ENCODE measurements at regions not wholly inside any gene's neighbourhood (a gene's known extent, or its start where the extent isn't known, plus 50 kb on each side); places are given as distances from the start of the nearest gene placed in this dataset.
A peak's percentile ranks its signal among the peaks of the same experiment; 100 is the strongest.

DNA sequence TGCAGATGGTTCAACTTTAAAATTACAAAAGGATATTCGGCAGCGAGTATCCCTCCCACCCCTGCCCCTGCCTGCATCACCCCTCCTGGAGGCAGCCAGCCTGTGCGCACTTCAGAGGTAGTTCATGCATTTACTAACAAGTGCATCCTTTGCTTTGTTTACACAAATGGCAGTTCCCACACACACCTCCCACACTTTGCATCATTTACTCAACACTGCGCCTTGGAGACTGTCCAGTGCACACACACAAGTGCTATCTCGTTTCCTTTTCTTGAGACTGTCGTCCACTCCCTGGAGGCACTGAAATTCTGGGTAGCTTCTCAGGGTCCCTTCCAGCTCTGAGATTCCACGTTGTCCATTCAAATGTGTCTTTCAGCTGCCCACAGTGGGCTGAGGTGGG lies 53.1 kb upstream of the VSX1 start:
- DNase-seq (no peak), ATAC-seq (peak; percentile 71)
- intact Hi-C loops (cut with DNase I, micrococcal nuclease), result no loop called here

DNA sequence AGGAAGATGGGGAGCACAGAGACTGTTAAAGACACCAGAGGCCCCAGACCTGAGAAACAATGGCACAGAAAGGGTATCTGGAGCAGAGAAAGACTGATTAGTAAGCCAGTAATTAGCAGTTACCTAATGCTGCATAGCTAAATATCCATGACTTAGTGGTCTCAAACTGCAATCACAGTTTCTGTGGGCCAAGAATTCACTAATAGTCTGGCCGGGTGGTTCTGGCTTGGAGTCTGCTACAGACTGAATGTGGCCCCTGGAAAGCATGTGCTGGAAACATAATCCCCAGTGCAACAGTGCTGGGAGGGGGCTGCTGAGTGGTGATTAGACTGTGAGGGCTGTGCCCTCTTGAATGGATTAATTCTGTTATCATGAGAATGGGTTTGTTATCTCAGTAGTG lies 54.1 kb upstream of the VSX1 start:
- no peak for ATAC-seq
- intact Hi-C loops (cut with DNase I, micrococcal nuclease), result no loop called here
- DNase-seq, result no peak

DNA sequence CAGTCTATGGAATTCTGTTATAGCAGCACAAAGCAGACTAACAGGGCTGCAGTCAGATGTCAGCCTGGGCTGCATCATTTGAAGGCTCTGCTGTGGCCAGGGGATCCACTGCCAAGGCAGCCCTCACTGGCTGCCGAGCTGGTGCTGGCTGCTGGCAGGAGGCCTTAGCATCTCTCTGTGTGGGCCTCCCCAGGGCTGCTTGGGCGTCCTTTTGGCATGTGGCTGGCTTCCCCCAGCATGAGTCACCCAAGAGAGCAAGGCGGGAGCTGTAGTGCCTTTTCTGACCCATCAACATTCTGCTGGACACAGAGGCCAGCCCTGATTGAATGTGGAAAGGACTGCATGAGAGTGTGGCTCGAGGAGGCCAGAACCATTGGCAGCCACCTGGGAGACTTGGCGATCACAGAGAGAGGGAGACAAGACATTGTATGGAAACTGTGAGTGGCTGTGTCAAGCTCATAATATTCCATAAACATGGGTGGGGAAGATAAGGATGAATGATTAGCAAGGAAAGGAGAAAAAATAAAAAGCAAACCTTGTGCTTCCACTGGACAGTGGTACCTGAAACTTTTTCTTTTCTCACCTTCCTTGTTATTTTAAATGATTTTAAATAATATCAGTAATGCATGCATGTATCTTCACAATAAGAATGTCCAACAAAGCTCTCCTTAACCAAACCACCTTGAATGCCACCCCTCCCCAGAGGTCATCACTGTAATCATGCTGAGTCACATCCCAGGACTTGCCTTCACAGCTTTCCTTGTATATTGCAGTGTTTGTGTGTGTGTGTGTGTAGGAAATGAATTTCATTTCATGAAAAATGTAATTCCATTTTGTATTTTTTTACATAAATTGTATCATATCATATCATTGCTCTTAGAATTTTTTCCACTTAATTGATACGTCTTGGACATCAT lies 55.0 kb upstream of the VSX1 start:
- ATAC-seq (peak; percentile 80), DNase-seq (peak; percentile 34 to 60)
- intact Hi-C loops (cut with DNase I, micrococcal nuclease), result no loop called here

DNA sequence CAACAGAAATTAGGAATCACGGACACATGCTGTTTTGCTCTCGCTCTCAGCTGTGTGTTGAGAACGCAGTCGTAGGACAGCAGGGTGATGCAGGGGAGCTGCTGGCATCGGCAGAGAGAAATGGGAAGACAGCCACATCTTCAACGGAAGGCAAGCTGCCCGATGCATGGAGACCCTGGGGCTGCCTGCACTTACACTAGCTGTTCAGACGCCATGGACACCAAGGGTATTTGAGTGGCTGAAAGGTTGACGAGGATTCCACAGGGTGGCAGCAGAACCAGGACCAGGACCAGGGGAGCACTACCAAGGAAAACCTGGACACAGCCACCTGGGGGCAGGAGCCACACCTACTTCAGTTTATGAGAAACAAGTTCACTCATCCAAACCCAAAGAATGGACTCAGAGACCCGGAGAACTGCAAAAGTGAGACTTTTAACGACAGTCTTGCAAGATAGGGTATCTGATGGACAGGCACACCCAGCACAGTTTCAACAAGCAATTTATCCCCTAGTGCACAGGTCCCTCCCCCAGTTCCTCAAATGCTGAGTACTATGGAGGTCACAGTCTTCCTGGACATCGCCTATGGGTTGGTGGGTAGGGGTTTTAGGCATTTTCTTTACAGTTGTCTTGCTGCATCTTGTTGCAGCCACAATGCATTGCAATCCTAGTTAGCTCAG lies 56.3 kb upstream of the ENTPD6 start:
- ATAC-seq (no peak), DNase-seq (no peak)
- intact Hi-C loops (cut with DNase I, micrococcal nuclease), result no loop called here

DNA sequence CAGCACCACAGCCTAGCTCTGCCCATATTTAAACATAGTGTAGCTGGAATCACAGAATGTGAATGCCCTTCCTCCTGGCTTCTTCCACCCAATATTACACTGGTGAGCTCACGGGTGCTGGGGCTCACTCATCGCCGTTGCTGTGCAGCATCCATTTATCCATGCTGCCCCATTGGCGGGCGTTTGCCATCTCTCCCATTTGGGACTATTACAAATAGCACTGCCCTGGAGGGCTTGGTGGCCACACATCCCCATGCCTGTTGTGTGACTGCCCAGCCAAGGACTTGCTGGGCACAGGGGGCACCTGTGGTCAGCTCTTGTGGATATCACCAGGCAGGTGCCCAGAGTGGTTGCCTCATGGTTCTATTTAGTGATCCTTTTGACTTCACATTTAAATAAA lies 54.5 kb upstream of the ENTPD6 start:
- intact Hi-C loops (cut with DNase I, micrococcal nuclease), result no loop called here
- ATAC-seq (no peak), DNase-seq (no peak)

DNA sequence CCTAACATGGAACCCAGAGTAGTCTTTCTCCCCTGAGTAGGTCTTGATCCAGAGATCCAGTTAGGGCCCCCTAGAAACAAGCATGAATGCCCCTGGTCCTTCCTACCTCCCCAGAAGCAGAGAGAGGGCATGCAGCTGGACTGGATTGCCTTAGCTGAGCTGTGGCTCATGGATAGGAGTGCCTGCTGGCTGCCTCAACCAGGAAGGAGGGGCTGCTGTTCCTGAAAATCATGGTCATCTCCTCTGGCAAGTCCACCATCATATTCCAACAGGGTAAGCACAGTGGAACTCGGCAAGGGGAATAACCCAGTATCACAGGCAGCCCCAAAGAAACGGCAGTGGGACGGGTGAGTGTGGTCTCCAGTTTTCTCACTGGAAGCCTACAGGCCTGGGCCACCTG lies 53.1 kb upstream of the ENTPD6 start:
- ATAC-seq (no peak), DNase-seq (no peak)
- intact Hi-C loops (cut with DNase I, micrococcal nuclease), result no loop called here

DNA sequence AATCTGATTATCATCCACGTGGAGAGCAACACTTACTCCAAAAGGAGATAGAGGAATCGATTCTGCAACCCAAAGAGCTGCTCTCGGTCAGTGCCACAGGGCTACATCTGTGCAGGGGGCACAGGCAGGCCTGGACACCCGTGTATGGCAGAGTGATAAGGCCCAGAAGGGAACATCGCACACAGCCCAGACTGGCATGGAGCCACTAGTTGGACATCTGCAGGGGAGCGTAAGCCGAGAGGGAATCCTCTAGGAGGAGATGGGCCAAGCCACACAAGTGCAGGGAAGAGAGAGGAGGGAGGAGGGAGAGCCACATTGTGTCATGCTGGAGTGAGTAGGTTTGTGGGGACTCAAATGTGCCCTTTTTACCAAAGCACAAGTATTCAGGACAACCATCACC lies 50.4 kb upstream of the ENTPD6 start:
- DNase-seq (no peak), ATAC-seq (no peak)
- intact Hi-C loops (cut with DNase I, micrococcal nuclease), result no loop called here
